HCT116 (cell line): ENCODE measurements at regions not wholly inside any gene's neighbourhood (a gene's known extent, or its start where the extent isn't known, plus 50 kb on each side); places are given as distances from the start of the nearest gene placed in this dataset.

Source experiments
- CEBPB ChIP-seq: IDR thresholded peaks from 2 replicates; pipeline ENCODE4 v1.6.1; 2012; ENCODE audit warnings: low read depth
- CTCF ChIP-seq, 3 experiments: fragments of 200-600 bp in 1 of 3; sonication (generic) in 1 of 3; IDR thresholded peaks in 2 of 3; conservative IDR thresholded peaks in 1 of 3; 2 replicates each; pipeline ENCODE4 v1.5.1; 2012 to 2017; ENCODE audit warnings: low read depth in 2 of 3, low read length in 2 of 3, antibody characterized with exemption in 1 of 3, borderline replicate concordance in 1 of 3, control low read depth in 1 of 3, mild to moderate bottlenecking in 1 of 3, mixed read lengths in 1 of 3, mixed run types in 1 of 3, moderate library complexity in 1 of 3; ENCODE audit not compliant: insufficient read depth in 1 of 3
- EZH2 ChIP-seq: fragments of 200-600 bp; sonication (generic); IDR thresholded peaks from 2 replicates; pipeline ENCODE4 v1.6.1; 2017; ENCODE audit warnings: antibody characterized with exemption, mixed run types
- EZH2phosphoT487 ChIP-seq: fragments of 200-600 bp; IDR thresholded peaks from 2 replicates; pipeline ENCODE4 v1.6.1; 2018; ENCODE audit warnings: antibody characterized with exemption, borderline replicate concordance
- POLR2A ChIP-seq: IDR thresholded peaks from 2 replicates; pipeline ENCODE4 v1.7.0; 2011; ENCODE audit warnings: borderline replicate concordance; ENCODE audit not compliant: insufficient read depth, insufficient read length; ENCODE audit errors: extremely low read depth
- SIN3A ChIP-seq: IDR thresholded peaks from 2 replicates; pipeline ENCODE4 v1.6.1; 2012; ENCODE audit warnings: low read depth
- SP1 ChIP-seq: IDR thresholded peaks from 2 replicates; pipeline ENCODE4 v1.6.1; 2012; ENCODE audit warnings: low read depth
- TCF7L2 ChIP-seq: IDR thresholded peaks from 2 replicates; pipeline ENCODE4 v1.7.0; 2011; ENCODE audit warnings: borderline replicate concordance, inconsistent platforms; ENCODE audit not compliant: insufficient read depth, insufficient read length; ENCODE audit errors: extremely low read depth
- TF ChIP-seq, protein P1 (sequence below): IDR thresholded peaks from 2 replicates; pipeline ENCODE4 v1.6.1; 2012

- TF ChIP-seq EZH2 (no peak), CEBPB (no peak), EZH2phosphoT487 (no peak), CTCF (IDR thresholded peaks at IDR 0.05 in 2 of 3, conservative IDR thresholded peaks at IDR 0.05 in 1 of 3; ENCODE audit: borderline replicate concordance in 1 of 3, insufficient read depth in 1 of 3, low read depth in 2 of 3, low read length in 2 of 3) (no peak), POLR2A (no peak), SP1 (no peak), SIN3A (no peak), TCF7L2 (no peak)
- TF ChIP-seq, protein P1, sequence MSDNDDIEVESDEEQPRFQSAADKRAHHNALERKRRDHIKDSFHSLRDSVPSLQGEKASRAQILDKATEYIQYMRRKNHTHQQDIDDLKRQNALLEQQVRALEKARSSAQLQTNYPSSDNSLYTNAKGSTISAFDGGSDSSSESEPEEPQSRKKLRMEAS, result no peak
These were observed 212.2 kb upstream of the CENPE start for GRCh38 chr4:103410386-103410785.
